Caco-2 (cell line): ENCODE measurements at regions not wholly inside any gene's neighbourhood (a gene's known extent, or its start where the extent isn't known, plus 50 kb on each side); places are given as distances from the start of the nearest gene placed in this dataset.

ENCODE experiments used
- BruUV-seq: library from RNA; stranded (reverse); fragments of 400-500 nt; replicated peaks from 2 replicates; lab custom pipeline; 2021; lab: Mats Ljungman, UMichigan
- CTCF ChIA-PET: fragments of 300-600 bp; sonication (Branson Sonifier 250); formaldehyde crosslinking; loops from one replicate; lab custom pipeline; 2022; ENCODE audit warnings: antibody characterized with exemption; lab: Charles Lee
- POLR2A ChIA-PET: fragments of 300-600 bp; sonication (Branson Sonifier 250); formaldehyde crosslinking; loops from one replicate; lab custom pipeline; 2022; ENCODE audit warnings: antibody characterized with exemption; lab: Charles Lee
- DNase-seq, 2 experiments: peaks; one replicate each; pipeline versions ENCODE4 v3.0.0 to v3.0.0-alpha.2; 2020 to 2022
- H3K27me3 ChIP-seq: replicated peaks from 2 replicates; pipeline ENCODE4 v1.6.0; 2011; ENCODE audit warnings: low read length; ENCODE audit not compliant: control insufficient read depth, insufficient read depth
- H3K36me3 ChIP-seq: 2 replicates; pipeline ENCODE4 v1.5.1; 2011; ENCODE audit warnings: low read length; ENCODE audit not compliant: control insufficient read depth, insufficient read depth
- H3K4me1 ChIP-seq: fragments of 250-450 bp; sonication (Bioruptor Pico); 2 replicates; pipeline ENCODE4 v1.5.1; 2020; ENCODE audit warnings: mild to moderate bottlenecking
- H3K4me3 ChIP-seq: 2 replicates; pipeline ENCODE4 v1.5.1; 2011; ENCODE audit warnings: low read depth, mild to moderate bottlenecking, control low read depth, low read length
- H3K9me3 ChIP-seq: fragments of 250-450 bp; sonication (Bioruptor Pico); 2 replicates; pipeline ENCODE4 v1.5.1; 2020; ENCODE audit warnings: mild to moderate bottlenecking, moderate library complexity
- H3K27ac Mint-ChIP-seq: one replicate; pipeline ENCODE4 v1.8.0; 2022; ENCODE audit warnings: mixed read lengths; ENCODE audit not compliant: unreplicated experiment
- H3K27me3 Mint-ChIP-seq: one replicate; pipeline ENCODE4 v1.8.0; 2022; ENCODE audit warnings: mixed read lengths; ENCODE audit not compliant: insufficient read depth, unreplicated experiment
- H3K36me3 Mint-ChIP-seq: one replicate; pipeline ENCODE4 v1.8.0; 2022; ENCODE audit warnings: mild to moderate bottlenecking, mixed read lengths; ENCODE audit not compliant: insufficient read depth, unreplicated experiment
- H3K4me1 Mint-ChIP-seq: one replicate; pipeline ENCODE4 v1.8.0; 2022; ENCODE audit warnings: low read depth, mixed read lengths; ENCODE audit not compliant: unreplicated experiment
- H3K4me3 Mint-ChIP-seq: one replicate; pipeline ENCODE4 v1.8.0; 2022; ENCODE audit warnings: mild to moderate bottlenecking, moderate library complexity, mixed read lengths; ENCODE audit not compliant: unreplicated experiment
- H3K9me3 Mint-ChIP-seq: one replicate; pipeline ENCODE4 v1.8.0; 2022; ENCODE audit warnings: mixed read lengths; ENCODE audit not compliant: unreplicated experiment
- CTCF ChIP-seq, 2 experiments: fragments of 200-600 bp in 1 of 2; IDR thresholded peaks; 1 replicate in 1 of 2; 2 replicates in 1 of 2; pipeline versions ENCODE4 v1.5.1 to v1.8.0; 2011 to 2022; ENCODE audit warnings: antibody characterized with exemption in 1 of 2, control low read depth in 1 of 2, inconsistent platforms in 1 of 2, low read depth in 1 of 2, low read length in 1 of 2, mild to moderate bottlenecking in 1 of 2, moderate library complexity in 1 of 2; ENCODE audit not compliant: insufficient read depth in 1 of 2, severe bottlenecking in 1 of 2, unreplicated experiment in 1 of 2
- intact Hi-C: fragments of 100-400 bp; cut with micrococcal nuclease; formaldehyde crosslinking; loops from one replicate; pipeline ENCODE4 v1.10.0; 2022; ENCODE audit not compliant: unreplicated experiment

DNA sequence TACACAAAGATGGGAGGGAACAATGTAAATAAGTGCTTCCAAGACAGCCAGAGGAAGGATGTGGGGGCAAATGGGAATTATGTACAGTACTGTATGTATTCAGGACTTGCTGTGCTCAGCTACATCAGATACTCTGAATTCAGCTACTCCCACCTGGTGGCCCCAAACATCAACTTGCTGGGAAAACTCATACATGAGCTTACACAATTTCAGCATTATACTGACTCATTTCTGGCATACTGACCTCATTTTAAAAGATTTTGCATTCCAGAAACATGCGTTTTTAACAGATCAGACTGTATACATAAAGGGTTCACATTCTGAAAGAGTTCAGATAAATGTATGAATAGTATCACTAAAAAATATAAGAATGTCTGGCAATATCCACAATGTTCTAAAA is 59.7 kb downstream of the GPX5 start:
- no peak for DNase-seq
- no peaks in the 10 kb centered on the region for H3K27me3 ChIP-seq
- no peak overlapping the region for H3K4me3 Mint-ChIP-seq
- peaks cover 7% of the 10 kb centered on the region for H3K27me3 Mint-ChIP-seq
- no peaks in the 10 kb centered on the region for H3K9me3 ChIP-seq
- TF ChIP-seq CTCF (IDR thresholded peaks at IDR 0.05; ENCODE audit: insufficient read depth in 1 of 2, low read depth in 1 of 2, low read length in 1 of 2, severe bottlenecking in 1 of 2, unreplicated experiment in 1 of 2): no peak
- BruUV-seq: no TSS peak
- ChIA-PET POLR2A (no interaction called here), CTCF (interaction anchor here (0.6 kb wide), 1 partner anchor 236 kb away, joined by 5 read pairs; no protein-coding TSS in a partner anchor)
- H3K4me3 ChIP-seq: no peak overlapping the region
- H3K9me3 Mint-ChIP-seq: no peaks in the 10 kb centered on the region
- H3K27ac Mint-ChIP-seq: no peak overlapping the region
- peaks cover 6% of the 10 kb centered on the region for H3K36me3 Mint-ChIP-seq
- intact Hi-C loops: no loop called here
- H3K4me1 Mint-ChIP-seq: peaks cover 8% of the 10 kb centered on the region
- no peaks in the 10 kb centered on the region for H3K36me3 ChIP-seq
- H3K4me1 ChIP-seq: no peaks in the 10 kb centered on the region

GRCh38 chr6:28586324-28586723 is 60.6 kb downstream of the GPX5 start:
- intact Hi-C loops: no loop called here
- Mint-ChIP-seq H3K27me3 (peaks cover 7% of the 10 kb centered on the region), H3K4me3 (no peak overlapping the region), H3K4me1 (peaks cover 11% of the 10 kb centered on the region), H3K27ac (no peak overlapping the region), H3K9me3 (no peaks in the 10 kb centered on the region), H3K36me3 (peaks cover 6% of the 10 kb centered on the region)
- TF ChIP-seq CTCF (IDR thresholded peaks at IDR 0.05; ENCODE audit: insufficient read depth in 1 of 2, low read depth in 1 of 2, low read length in 1 of 2, severe bottlenecking in 1 of 2, unreplicated experiment in 1 of 2): no peak
- ChIA-PET POLR2A (interaction anchor here (0.6 kb wide), 1 partner anchor 367 kb away, joined by 4 read pairs; no protein-coding TSS in a partner anchor), CTCF (no interaction called here)
- Histone ChIP-seq H3K9me3 (no peaks in the 10 kb centered on the region), H3K4me3 (no peak overlapping the region), H3K36me3 (no peaks in the 10 kb centered on the region), H3K4me1 (no peaks in the 10 kb centered on the region), H3K27me3 (no peaks in the 10 kb centered on the region)
- no TSS peak for BruUV-seq
- no peak for DNase-seq

GRCh38 chr6:28586962-28587745 is 61.5 kb downstream of the GPX5 start:
- Histone ChIP-seq H3K9me3 (no peaks in the 10 kb centered on the region), H3K4me1 (no peaks in the 10 kb centered on the region), H3K27me3 (no peaks in the 10 kb centered on the region), H3K4me3 (no peak overlapping the region), H3K36me3 (no peaks in the 10 kb centered on the region)
- no peak for DNase-seq
- no peaks in the 10 kb centered on the region for H3K9me3 Mint-ChIP-seq
- no peak overlapping the region for H3K4me3 Mint-ChIP-seq
- ChIA-PET POLR2A (interaction anchor here (0.6 kb wide), 1 partner anchor 368 kb away, joined by 4 read pairs; no protein-coding TSS in a partner anchor), CTCF (no interaction called here)
- no TSS peak for BruUV-seq
- no peak for TF ChIP-seq CTCF (IDR thresholded peaks at IDR 0.05; ENCODE audit: insufficient read depth in 1 of 2, low read depth in 1 of 2, low read length in 1 of 2, severe bottlenecking in 1 of 2, unreplicated experiment in 1 of 2)
- peaks cover 7% of the 10 kb centered on the region for H3K27me3 Mint-ChIP-seq
- no peak overlapping the region for H3K27ac Mint-ChIP-seq
- peaks cover 6% of the 10 kb centered on the region for H3K36me3 Mint-ChIP-seq
- H3K4me1 Mint-ChIP-seq: peaks cover 11% of the 10 kb centered on the region
- intact Hi-C loops: no loop called here
